ENCODE measurements at regions not wholly inside any gene's neighbourhood (a gene's known extent, or its start where the extent isn't known, plus 50 kb on each side); places are given as distances from the start of the nearest gene placed in this dataset.

DNA sequence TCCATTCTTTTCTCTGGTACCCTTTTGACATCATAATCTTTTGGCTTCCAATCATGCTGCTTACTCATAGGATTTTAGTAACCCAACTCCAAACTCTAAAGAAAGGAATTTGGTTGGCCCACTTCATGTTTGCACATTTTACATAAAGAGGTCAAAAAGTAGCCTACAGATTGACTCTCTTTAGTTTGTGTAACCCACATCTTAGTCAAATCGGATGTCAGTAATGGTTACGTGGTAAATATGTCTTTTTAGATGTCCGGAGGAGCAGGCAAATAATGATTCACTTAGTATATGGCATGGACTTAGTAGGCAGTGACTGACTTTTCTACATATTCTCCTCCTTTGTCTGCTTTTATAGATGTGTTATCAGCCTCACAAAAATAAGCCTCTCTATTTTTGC, 711.6 kb upstream of the FOXG1 start:
- no peak for DNase-seq

DNA sequence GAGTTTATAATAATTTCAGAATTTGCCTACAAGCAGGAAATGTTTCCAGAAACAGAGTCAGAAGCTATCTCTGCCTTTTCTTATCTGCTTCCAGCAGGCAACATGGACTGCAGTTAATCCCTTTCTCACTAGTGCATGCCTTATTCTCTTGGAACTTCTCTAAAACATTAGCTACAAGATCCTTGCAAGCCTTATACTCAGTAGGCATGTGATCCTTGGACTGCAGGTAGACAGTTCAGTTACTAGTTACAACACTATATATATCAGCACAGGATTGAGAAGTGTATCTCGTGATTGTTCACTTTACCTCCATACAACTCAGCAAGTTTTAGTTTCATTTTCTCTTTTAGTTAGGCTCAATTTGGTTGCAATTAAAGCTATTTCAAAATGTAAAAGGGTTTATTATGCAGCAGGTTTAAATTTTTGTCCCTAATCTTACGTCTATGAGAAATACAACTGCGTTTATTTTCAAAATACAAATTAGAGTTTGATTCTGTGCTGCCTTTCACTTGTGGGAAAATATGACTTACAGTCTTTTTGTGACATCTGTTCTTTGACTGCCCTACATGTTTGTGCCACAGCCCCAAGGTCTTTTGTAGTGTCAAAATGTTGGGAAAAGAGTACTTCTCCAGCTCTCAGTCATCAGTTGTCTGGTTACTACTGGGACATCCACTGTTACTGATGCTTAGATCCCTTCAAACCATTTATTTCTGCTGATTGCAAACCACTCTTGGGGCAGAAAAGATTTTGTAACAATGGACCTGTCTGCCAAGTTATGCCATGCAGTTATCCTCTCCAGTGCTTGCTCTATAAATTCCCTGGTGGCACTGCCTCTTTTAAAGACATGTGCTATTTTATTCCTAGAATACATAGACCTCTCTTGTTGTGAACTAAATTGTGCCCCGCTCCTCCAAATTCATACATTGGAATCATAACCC, 709.0 kb upstream of the FOXG1 start:
- DNase-seq, result peak; percentile 55

DNA sequence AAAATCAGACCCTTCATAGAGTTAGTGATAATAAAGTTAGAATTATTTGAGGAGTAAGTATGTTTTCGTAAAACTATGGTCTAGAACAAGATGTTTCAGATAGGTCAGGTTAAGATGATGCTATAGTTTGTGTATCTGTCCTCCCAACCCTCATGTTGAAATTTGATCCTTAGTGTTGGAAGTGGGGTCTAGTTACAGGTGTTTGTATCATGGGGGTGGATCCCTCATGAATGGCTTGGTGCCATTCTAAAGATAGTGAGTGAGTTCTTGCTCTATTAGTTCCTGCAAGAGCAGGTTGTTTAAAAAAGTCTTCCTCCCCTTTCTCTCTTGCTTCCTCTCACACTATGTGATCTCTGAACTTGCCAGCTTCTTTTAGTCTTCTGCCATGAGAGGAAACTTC, 707.3 kb upstream of the FOXG1 start:
- DNase-seq, result no peak

- DNase-seq, result no peak
These were observed 705.6 kb upstream of the FOXG1 start for GRCh38 chr14:28061006-28061405.

DNA sequence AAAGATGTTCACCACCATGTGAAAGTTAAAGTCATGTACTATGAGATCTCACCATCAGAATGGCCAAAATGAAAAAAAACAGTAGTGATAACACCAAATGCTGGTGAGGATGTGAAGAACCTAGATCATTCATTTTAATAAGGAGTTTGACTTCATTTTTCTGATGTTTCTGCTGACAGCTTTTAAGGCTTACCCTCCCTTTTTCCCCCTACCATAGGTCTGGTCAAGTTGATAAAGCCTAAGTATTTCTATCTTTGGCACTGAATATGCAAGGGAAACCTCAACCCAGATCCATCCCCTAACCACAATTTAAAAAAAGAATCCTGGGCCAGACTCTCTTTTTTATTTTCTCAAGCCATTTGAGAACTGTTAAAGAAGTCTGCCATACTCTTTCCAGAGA, 689.6 kb upstream of the FOXG1 start:
- no peak for DNase-seq

DNA sequence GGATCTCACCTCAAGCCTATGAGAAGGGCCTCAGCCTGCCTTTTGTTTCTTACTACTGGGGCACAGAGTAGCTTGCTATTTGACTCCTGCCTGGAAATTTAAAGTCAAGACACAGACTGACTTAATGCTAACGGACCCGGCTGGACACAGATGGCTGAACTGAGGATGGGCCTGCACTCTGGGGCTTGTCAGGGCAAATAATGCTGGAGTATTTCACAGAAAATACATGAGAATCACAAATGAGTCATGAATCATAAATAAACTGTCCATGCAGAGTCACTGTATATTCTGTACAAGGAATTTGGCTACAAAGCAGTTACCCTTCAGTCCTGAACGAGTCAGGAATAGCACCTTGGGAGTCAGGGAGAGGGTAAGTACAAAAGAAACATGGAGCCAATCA, 683.2 kb upstream of the FOXG1 start:
- DNase-seq, result no peak

GRCh38 chr14:28088125-28088524, 678.5 kb upstream of the FOXG1 start:
- no peak for DNase-seq

DNA sequence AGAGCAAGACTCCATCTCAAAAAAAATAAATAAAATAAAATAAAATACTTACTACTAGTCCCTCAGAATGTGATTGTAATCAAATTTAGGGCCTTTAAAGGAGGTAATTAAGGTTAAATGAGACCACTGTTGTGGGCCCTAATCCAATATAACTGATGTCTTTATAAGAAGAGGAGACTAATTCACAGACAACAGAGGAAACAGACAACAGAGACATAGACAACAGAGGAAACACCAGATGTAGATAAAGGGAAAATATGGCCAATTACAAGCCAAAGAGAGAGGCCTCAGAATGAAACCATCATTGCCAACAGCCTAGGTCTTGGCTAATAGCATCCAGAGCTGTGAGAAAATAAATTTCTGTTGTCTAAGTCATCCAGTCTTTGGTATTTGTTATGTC, 669.0 kb upstream of the FOXG1 start:
- no peak for DNase-seq

DNA sequence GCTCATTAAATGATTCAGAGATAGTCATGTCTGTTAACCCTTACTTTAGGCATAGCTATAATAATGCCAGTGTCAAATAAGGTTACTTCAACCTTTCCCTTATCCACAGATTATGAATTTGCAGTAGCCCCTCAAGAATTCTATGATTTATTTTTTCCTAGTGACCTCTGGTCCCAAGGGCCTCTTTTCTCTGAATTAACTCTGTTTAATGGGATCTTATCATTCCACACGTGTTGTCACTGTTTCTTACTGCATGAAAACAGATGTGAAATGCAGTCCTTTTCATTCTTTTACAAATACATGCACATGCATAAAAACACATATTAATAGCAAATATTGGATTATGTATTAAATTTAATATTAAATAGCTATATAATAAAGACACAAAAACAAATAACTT, 667.7 kb upstream of the FOXG1 start:
- DNase-seq, result no peak

DNA sequence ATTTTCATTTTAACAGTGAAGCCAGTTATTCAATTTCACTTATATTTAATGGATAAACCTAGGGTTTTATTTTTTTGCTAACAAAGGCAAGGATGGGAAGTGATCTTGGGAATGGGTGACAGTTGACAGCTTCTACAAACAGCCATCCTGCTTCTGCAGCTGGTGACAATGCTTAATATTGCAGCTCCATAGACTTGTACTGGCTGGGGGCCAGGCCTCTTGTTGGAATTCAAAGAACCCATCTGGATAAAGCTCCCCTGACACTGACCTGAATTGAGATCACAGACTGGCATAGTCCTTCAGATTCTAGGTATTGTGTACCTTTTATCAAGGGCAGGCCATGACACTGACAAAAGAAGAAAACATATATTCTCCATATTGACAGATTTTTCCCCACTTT, 664.6 kb upstream of the FOXG1 start:
- DNase-seq, result peak; percentile 98

GRCh38 chr14:28102814-28103213, 663.8 kb upstream of the FOXG1 start:
- peak; percentile 72 for DNase-seq

DNA sequence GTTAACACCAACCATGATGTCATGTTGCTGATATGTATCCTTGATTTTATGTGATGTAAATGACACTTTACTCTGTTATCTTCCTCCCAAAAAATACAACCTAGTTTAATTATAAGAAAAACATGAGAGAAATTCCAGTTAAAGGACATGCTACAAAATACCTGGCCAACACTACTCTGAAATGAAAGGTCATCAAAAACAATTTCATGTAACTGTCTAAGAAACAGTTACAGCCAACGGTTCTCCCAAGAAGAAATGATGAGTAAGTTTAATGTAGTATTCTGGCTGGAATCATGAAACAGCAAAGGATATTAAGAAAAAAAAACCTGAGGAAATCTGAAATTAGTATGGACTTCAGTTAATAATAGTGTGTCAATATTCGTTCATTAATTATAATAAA, 653.3 kb upstream of the FOXG1 start:
- no peak for DNase-seq

DNA sequence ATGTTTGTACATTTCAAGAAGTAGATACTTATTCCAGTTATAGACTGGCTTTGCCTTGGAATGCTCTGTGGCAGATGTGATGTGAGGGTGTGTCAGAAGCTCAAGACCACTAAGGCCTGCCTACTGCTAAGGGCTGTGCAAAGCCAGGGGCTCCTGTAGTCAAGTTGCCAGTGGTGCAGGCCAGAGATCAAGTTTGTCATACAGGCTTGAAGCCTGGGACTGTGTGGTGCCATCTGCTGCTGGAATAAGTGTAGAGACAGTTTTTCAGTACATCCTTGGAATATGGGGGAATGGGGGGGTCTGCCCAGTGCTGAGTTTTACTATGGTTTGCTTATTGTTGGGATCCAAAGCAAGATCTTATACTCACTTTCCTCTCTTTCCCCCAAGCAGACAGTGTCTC, 649.9 kb upstream of the FOXG1 start:
- DNase-seq, result no peak

DNA sequence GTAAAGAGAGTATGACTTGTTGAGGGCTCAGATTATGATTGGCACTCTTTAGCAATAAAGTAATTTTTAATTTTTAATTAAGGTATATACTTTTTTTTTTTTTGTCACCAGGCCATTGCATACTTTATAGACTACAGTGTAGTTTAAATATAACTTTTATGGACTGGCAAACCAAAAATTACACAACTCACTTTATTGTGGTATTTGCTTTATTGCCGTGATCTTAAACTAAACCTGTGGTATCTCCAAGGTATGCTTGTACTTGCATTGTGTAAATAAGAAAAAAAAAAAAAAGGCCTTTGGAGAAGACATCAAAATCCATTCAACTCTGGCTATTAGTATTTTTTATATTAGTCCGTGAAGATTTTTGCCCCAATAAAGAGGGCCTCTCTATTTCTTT, 646.7 kb upstream of the FOXG1 start:
- no peak for DNase-seq

DNA sequence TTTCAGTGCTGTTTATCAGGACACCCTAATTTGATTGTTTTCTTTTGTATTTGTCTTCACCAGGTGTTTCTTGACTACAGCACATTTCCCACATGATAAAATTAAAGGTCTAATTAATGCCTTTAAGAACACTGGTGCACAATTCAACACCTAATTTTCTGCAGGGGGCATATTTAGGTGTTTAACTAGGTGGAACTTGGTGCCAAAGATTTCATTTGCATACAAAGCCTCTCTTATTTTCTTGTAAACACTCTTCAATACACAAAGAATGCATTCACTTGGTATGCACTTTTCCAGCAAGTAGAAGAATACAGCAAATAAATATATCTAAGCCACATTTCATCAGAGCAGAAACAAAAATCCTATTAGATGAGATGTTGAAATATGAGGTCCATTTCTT, 646.2 kb upstream of the FOXG1 start:
- no peak for DNase-seq

- no peak for DNase-seq
These were observed 644.9 kb upstream of the FOXG1 start for GRCh38 chr14:28121512-28122297.

DNA sequence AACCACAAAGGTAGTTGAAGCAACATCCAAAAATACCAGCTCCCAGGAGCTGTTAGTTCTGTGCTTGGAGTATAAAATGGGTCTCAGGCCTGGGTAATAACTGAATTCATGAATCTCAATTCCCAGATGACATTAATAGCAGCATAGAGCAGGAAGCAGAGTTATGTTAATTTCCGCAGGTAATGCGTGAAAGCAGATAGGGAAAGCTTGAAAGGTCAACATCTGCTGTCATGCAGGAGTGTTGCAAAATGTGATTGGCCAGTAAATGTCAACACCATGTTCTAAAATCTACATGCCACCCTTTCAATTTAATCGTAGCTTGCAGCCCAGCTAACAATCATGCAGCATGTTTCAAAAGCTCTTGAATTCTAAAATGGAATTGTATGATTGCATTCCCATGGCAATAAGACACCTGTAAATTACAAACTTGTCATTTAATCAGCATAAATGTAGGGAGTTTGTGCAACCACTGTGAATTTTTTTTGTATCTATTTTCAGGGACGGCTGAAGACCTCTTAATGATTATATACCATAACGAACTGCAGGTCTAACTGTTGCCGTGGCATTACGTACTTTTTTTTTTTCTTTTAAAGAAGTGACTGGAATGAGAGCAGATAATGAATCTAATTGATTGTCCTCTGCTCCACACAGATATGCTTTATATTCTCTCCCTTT, 635.8 kb upstream of the FOXG1 start:
- DNase-seq, result no peak

DNA sequence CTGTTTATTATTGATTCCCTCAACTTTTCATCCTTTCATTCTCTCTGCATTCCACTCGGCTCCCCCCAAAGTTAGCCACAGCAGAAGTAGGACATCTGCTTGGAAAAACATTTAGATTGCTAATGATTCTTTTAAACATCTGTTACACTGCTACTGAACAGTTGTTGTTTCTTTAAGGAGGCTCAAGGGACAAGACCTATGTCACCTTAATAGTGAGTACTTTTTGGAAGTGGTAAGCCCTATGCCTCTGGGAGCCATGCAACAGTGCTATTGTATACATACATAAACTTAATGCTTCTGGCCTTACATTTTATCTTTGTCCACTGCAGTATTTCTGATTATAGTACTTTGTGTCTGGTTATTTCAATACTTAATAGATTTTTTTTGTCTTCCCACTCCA, 628.2 kb upstream of the FOXG1 start:
- peak; percentile 37 for DNase-seq

DNA sequence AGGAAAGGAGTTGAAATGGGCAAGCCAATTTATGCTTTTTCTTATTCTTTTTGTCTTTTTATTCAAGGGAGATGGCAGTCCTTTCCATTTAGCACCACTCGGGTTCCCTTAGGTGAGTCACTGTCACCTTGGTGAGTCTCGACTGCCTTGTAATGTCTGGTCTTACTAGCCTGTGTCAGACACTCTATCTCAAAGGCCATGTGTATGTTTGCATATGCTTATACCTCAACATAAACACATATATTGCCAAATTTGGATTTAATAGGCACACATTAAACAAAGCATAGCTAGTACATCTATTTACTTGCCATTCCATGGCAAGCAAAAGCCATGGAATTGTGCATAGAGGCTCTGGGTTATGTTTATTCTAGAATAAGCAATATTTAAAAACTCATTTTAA, 624.9 kb upstream of the FOXG1 start:
- no peak for DNase-seq

DNA sequence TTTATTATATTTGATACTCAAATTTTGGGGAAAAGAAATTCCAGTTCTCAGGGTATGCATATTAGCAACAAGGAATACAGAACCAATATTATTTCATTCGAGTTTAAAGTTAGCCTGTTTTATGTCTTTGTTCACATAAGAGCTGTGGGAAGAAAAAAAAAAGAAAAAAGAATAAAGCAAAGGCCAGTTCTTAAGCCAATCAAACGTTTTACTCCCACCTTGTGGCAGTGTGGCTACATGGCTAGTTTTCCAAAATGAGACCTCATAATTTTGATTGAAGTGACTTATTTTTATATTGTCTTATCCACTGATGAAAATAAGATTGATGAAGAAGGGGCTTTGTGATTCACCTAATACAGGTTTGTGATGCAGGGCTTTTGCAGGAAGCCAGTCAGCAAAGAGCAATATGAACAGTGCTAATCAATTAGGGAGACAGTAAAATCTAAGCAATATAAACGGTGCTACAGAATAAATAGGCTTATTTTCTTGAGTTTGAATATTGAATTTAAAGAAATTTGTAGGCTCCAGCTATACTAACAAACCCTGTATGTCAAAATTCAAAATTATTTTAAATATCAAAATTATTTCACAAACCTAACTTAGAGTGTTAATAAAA, 624.1 kb upstream of the FOXG1 start:
- DNase-seq, result peak; percentile 63

DNA sequence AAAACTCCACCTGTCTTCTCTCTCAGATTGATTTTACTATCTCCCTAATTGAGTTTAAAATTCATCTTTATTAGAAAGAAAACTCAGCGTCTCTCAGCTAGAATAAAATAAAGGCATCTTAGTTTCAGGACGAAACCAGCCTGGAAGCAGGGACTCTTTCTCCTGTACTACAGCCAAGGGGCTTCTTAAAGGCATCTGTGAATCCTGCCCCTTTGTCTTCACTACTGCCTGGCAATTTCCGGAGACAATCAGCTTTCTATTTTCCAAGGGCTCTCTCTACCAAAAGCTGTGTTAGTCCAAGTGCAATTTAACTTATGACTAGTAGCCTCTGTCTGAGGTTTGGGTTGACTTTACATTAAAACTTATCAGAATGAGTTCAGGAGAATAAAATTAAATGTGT, 623.3 kb upstream of the FOXG1 start:
- DNase-seq, result no peak

DNA sequence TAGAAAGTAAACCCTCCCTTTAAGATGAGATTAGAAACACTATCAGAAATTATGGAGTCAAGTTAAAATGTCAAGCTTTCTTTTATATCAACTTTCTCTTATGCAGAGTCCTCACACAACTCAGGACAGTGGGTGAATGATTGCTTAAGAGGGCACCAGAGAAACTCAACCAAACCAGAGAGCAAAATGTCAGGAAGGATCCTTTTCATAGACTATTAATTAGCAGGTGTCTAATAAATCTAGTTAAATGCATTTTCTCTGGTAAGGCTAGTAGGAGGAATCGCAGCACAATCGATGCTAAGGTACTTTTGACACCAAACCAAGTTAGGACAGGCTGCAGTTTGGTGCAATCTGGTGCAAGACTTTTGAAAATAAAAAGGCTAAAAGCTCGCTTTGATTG, 614.7 kb upstream of the FOXG1 start:
- DNase-seq, result no peak

DNA sequence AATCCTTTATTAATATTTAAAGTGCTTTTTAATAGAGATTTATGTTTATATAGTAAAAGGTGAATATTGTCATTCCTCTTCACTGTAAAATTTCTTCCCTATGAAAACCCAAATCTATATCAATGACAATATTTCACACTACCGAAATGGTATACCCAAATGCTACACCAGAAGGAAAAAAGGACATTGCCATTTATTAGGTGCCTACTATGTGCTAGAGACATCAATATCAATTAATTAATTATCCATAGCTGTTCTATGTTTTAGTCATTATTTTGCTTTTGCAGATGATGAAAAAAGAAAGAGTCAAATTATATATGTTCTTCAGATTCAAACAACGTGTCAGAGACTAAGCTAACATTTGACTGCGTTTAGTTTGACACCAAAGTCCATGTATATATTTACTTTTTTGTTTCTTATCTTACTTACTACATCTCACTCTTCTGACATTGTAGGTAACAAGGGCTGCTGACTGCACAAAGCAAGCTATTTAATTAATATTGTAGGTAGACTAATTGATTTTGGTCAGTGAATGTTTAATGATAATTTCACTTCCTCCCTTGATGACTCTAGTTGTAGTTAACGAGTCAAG, 614.0 kb upstream of the FOXG1 start:
- no peak for DNase-seq

Data from NCI-H1694 treated with DMSO at 0.1 percent for 48 hours (cell line).